B cell (primary cell): ENCODE measurements at regions not wholly inside any gene's neighbourhood (a gene's known extent, or its start where the extent isn't known, plus 50 kb on each side); places are given as distances from the start of the nearest gene placed in this dataset.

ENCODE experiments used
- ATAC-seq: fragments of 200-7000 bp; cut with Tn5 transposase; one replicate; pipeline ENCODE4 v1.10.0; 2021; ENCODE audit warnings: low read depth, mild to moderate bottlenecking, moderate number of reproducible peaks, moderate library complexity
- CTCF ChIA-PET: fragments of 350-600 bp; sonication (Branson Sonifier 250); formaldehyde crosslinking; loops from one replicate; lab custom pipeline; 2021; ENCODE audit warnings: antibody characterized with exemption, inconsistent platforms; lab: Charles Lee
- POLR2A ChIA-PET: fragments of 350-600 bp; sonication (Branson Sonifier 250); formaldehyde crosslinking; loops from one replicate; lab custom pipeline; 2021; ENCODE audit warnings: antibody characterized with exemption; lab: Charles Lee
- DNase-seq: peaks from one replicate; pipeline ENCODE4 v3.0.0; 2013
- H2AFZ ChIP-seq: 2 replicates; pipeline ENCODE4 v1.6.1; 2012; ENCODE audit warnings: mild to moderate bottlenecking, low read depth, low read length; ENCODE audit not compliant: insufficient read depth, poor library complexity, severe bottlenecking
- H3K27ac ChIP-seq, 2 donors: 1 replicate in 1 of 2; 2 replicates in 1 of 2; pipeline ENCODE4 v1.5.1; 2012 to 2013; ENCODE audit warnings: low read length in 2 of 2, mild to moderate bottlenecking in 2 of 2, moderate library complexity in 1 of 2
- H3K27me3 ChIP-seq, 4 experiments: fragments of 200-600 bp in 1 of 4; sonication (generic) in 1 of 4; replicated peaks in 1 of 4; 1 replicate in 2 of 4; 2 replicates in 2 of 4; pipeline versions ENCODE4 v1.6.1 to v1.7.0; 2013 to 2016; ENCODE audit warnings: low read length in 3 of 4, mild to moderate bottlenecking in 2 of 4, mixed read lengths in 1 of 4, moderate library complexity in 1 of 4; ENCODE audit not compliant: insufficient read depth in 4 of 4, control insufficient read depth in 3 of 4; ENCODE audit errors: control extremely low read depth in 1 of 4
- H3K36me3 ChIP-seq, 2 experiments: replicated peaks in 1 of 2; 1 replicate in 1 of 2; 2 replicates in 1 of 2; pipeline versions ENCODE4 v1.6.1 to v1.7.1; 2013; ENCODE audit warnings: low read length in 1 of 2; ENCODE audit not compliant: insufficient read depth in 2 of 2, control insufficient read depth in 1 of 2; ENCODE audit errors: control extremely low read depth in 1 of 2, extremely low read depth in 1 of 2
- H3K4me1 ChIP-seq, 2 donors: fragments of 200-600 bp in 1 of 2; sonication (generic) in 1 of 2; 1 replicate in 1 of 2; 2 replicates in 1 of 2; pipeline versions ENCODE4 v1.5.1 to v1.6.1; 2013 to 2017; ENCODE audit warnings: low read length in 2 of 2; ENCODE audit not compliant: control insufficient read depth in 2 of 2, insufficient read depth in 2 of 2
- H3K4me2 ChIP-seq: replicated peaks from 2 replicates; pipeline ENCODE3; 2012; ENCODE audit warnings: mild to moderate bottlenecking, low read depth, low read length; ENCODE audit not compliant: poor library complexity, severe bottlenecking
- H3K4me3 ChIP-seq, 5 experiments: fragments of 200-600 bp in 1 of 5; sonication (generic) in 1 of 5; 1 replicate in 3 of 5; 2 replicates in 2 of 5; pipeline versions ENCODE4 v1.5.1 to v1.7.0; 2011 to 2016; ENCODE audit warnings: low read length in 4 of 5, mild to moderate bottlenecking in 4 of 5, low read depth in 2 of 5, control low read depth in 1 of 5, moderate library complexity in 1 of 5; ENCODE audit not compliant: insufficient read depth in 1 of 5; ENCODE audit errors: control extremely low read depth in 1 of 5, extremely low read depth in 1 of 5
- H3K79me2 ChIP-seq: fragments of 200-600 bp; sonication (generic); one replicate; pipeline ENCODE4 v1.6.0; 2016; ENCODE audit warnings: low read length; ENCODE audit not compliant: control insufficient read depth, insufficient read depth
- H3K9ac ChIP-seq: fragments of 200-600 bp; sonication (generic); 2 replicates; pipeline ENCODE4 v1.6.1; 2017; ENCODE audit warnings: mild to moderate bottlenecking, low read length, moderate library complexity
- H3K9me3 ChIP-seq, 3 donors: one replicate each; pipeline versions ENCODE4 v1.6.1 to v1.7.1; 2013; ENCODE audit warnings: low read length in 2 of 3; ENCODE audit not compliant: control insufficient read depth in 2 of 3, insufficient read depth in 1 of 3; ENCODE audit errors: control extremely low read depth in 1 of 3
- H4K20me1 ChIP-seq: 2 replicates; pipeline ENCODE4 v1.6.0; 2012; ENCODE audit warnings: mild to moderate bottlenecking, low read length; ENCODE audit not compliant: insufficient read depth, control insufficient read depth, poor library complexity, severe bottlenecking
- H3K27ac Mint-ChIP-seq: one replicate; pipeline ENCODE4 v1.8.0; 2021; ENCODE audit warnings: mixed read lengths
- H3K27me3 Mint-ChIP-seq: one replicate; pipeline ENCODE4 v1.8.0; 2021; ENCODE audit warnings: mixed read lengths
- H3K4me1 Mint-ChIP-seq: one replicate; pipeline ENCODE4 v1.8.0; 2021; ENCODE audit warnings: mixed read lengths
- H3K4me3 Mint-ChIP-seq: one replicate; pipeline ENCODE4 v1.8.0; 2021; ENCODE audit warnings: mixed read lengths
- H3K9me3 Mint-ChIP-seq: one replicate; pipeline ENCODE4 v1.8.0; 2022; ENCODE audit warnings: mixed read lengths; ENCODE audit not compliant: insufficient read depth
- CTCF ChIP-seq: fragments of 200-600 bp; IDR thresholded peaks from one replicate; pipeline ENCODE4 v1.8.0; 2022; ENCODE audit warnings: antibody characterized with exemption, mild to moderate bottlenecking
- EZH2 ChIP-seq: IDR thresholded peaks from 2 replicates; pipeline ENCODE4 v1.6.1; 2012; ENCODE audit warnings: borderline replicate concordance, low read depth, mild to moderate bottlenecking, moderate library complexity, low read length; ENCODE audit not compliant: insufficient read depth, poor library complexity, severe bottlenecking
- WGBS: methylation state at CpG from one replicate; pipeline ENCODE4 v1.1.5; 2013; ENCODE audit warnings: missing lambda C conversion rate; ENCODE audit not compliant: insufficient coverage; 5-methylcytosine and 5-hydroxymethylcytosine counted together
- intact Hi-C: fragments of 100-400 bp; cut with micrococcal nuclease; formaldehyde crosslinking; loops from one replicate; pipeline ENCODE4 v1.10.0; 2022

GRCh38 chr6:65903992-65904391 is 197.0 kb upstream of the EYS start:
- Mint-ChIP-seq H3K4me3 (no peak overlapping the region), H3K4me1 (no peaks in the 10 kb centered on the region), H3K9me3 (peaks cover 7% of the 10 kb centered on the region), H3K27me3 (no peaks in the 10 kb centered on the region), H3K27ac (no peak overlapping the region)
- no peaks in the 10 kb centered on the region for H3K27me3 ChIP-seq
- no peaks in the 10 kb centered on the region for H4K20me1 ChIP-seq
- H3K27ac ChIP-seq = no peak overlapping the region
- H3K4me1 ChIP-seq = no peaks in the 10 kb centered on the region
- no peaks in the 10 kb centered on the region for H3K9me3 ChIP-seq
- TF ChIP-seq CTCF = no peak
- no peak for TF ChIP-seq EZH2
- no CpG with 5 or more reads among the region's 1 CpG for WGBS
- no peak for DNase-seq
- CTCF ChIA-PET = no interaction called here
- intact Hi-C loops = no loop called here
- no peak overlapping the region for H3K4me2 ChIP-seq
- no peaks in the 10 kb centered on the region for H3K36me3 ChIP-seq
- no peak overlapping the region for H3K4me3 ChIP-seq
- no peak for ATAC-seq
- H3K79me2 ChIP-seq = no peaks in the 10 kb centered on the region
- no peak overlapping the region for H2AFZ ChIP-seq
- POLR2A ChIA-PET = no interaction called here
- H3K9ac ChIP-seq = no peak overlapping the region

GRCh38 chr6:65900928-65901327 is 193.9 kb upstream of the EYS start:
- Mint-ChIP-seq H3K9me3 (peaks cover 5% of the 10 kb centered on the region), H3K4me1 (no peaks in the 10 kb centered on the region), H3K4me3 (no peak overlapping the region), H3K27ac (no peak overlapping the region), H3K27me3 (no peaks in the 10 kb centered on the region)
- Histone ChIP-seq H3K9me3 (peaks cover 0 to 4% (median 0%) of the 10 kb centered on the region in 3 donors), H3K4me3 (no peak overlapping the region), H3K36me3 (no peaks in the 10 kb centered on the region), H3K9ac (no peak overlapping the region), H3K4me2 (no peak overlapping the region), H2AFZ (no peak overlapping the region), H4K20me1 (no peaks in the 10 kb centered on the region), H3K27ac (no peak overlapping the region), H3K27me3 (no peaks in the 10 kb centered on the region), H3K79me2 (no peaks in the 10 kb centered on the region), H3K4me1 (no peaks in the 10 kb centered on the region)
- DNase-seq (no peak), ATAC-seq (no peak)
- ChIA-PET POLR2A (no interaction called here), CTCF (no interaction called here)
- no peak for TF ChIP-seq CTCF
- no peak for TF ChIP-seq EZH2
- intact Hi-C loops = no loop called here
